Stomach (tissue), 4 donors: ENCODE measurements at regions not wholly inside any gene's neighbourhood (a gene's known extent, or its start where the extent isn't known, plus 50 kb on each side); places are given as distances from the start of the nearest gene placed in this dataset.

ENCODE experiments used
- CTCF ChIP-seq, 7 experiments: fragments of 450-650 bp in 4 of 7; fragments of 200-600 bp in 3 of 7; sonication (generic) in 3 of 7; IDR thresholded peaks; one replicate each; pipeline ENCODE4 v1.5.1; 2016 to 2019; ENCODE audit warnings: antibody characterized with exemption in 7 of 7, control low read depth in 2 of 7, mild to moderate bottlenecking in 1 of 7
- EP300 ChIP-seq: sonication (generic); formaldehyde crosslinking; IDR thresholded peaks from one replicate; pipeline ENCODE4 v1.6.1; 2017; ENCODE audit warnings: antibody characterized with exemption
- POLR2A ChIP-seq, 4 donors: fragments of 450-650 bp; IDR thresholded peaks; one replicate each; pipeline ENCODE4 v1.6.1; 2016; ENCODE audit warnings: antibody characterized with exemption in 4 of 4, control low read depth in 2 of 4, mild to moderate bottlenecking in 1 of 4, moderate library complexity in 1 of 4
- POLR2AphosphoS5 ChIP-seq, 3 donors: sonication (generic); formaldehyde crosslinking; IDR thresholded peaks; one replicate each; pipeline ENCODE4 v1.6.1; 2016; ENCODE audit warnings: antibody characterized with exemption in 3 of 3

GRCh38 chr14:42729681-42730080 lies 1123.0 kb downstream of the LRFN5 start:
- no peak for TF ChIP-seq CTCF (IDR thresholded peaks at IDR 0.05)
- no peak for TF ChIP-seq POLR2AphosphoS5 (IDR thresholded peaks at IDR 0.05)
- TF ChIP-seq POLR2A (IDR thresholded peaks at IDR 0.05), result no peak
- no peak for TF ChIP-seq EP300
